ENCODE measurements at regions not wholly inside any gene's neighbourhood (a gene's known extent, or its start where the extent isn't known, plus 50 kb on each side); places are given as distances from the start of the nearest gene placed in this dataset.

- Histone ChIP-seq H3K18ac (ENCODE audit: low read length) (no peak overlapping the region), H3K79me1 (ENCODE audit: low read depth, low read length) (no peaks in the 10 kb centered on the region), H3K14ac (ENCODE audit: low read length) (no peak overlapping the region), H3K4me2 (ENCODE audit: insufficient read depth, low read length, poor library complexity, severe bottlenecking) (no peak overlapping the region), H2BK5ac (ENCODE audit: low read length) (no peak overlapping the region), H3K27me3 (ENCODE audit: control insufficient read depth in 3 of 3, insufficient read depth in 3 of 3, low read depth in 1 of 3, low read length in 3 of 3) (no peaks in the 10 kb centered on the region), H2BK120ac (ENCODE audit: low read depth, low read length) (no peak overlapping the region), H3K36me3 (replicated peaks in 1 of 2; ENCODE audit: control insufficient read depth in 2 of 2, insufficient read depth in 2 of 2, low read length in 2 of 2) (no peaks in the 10 kb centered on the region), H4K91ac (ENCODE audit: low read depth, low read length, poor library complexity) (no peak overlapping the region), H4K8ac (ENCODE audit: low read depth, low read length) (no peak overlapping the region), H3K27ac (replicated peaks; ENCODE audit: low read length) (no peak overlapping the region), H3K4me3 (ENCODE audit: low read length in 2 of 2) (no peak overlapping the region), H2BK12ac (ENCODE audit: low read length) (no peak overlapping the region), H3K9ac (ENCODE audit: low read depth, low read length, poor library complexity) (no peak overlapping the region), H2BK15ac (ENCODE audit: low read length) (no peak overlapping the region), H2AFZ (ENCODE audit: low read length) (no peak overlapping the region), H3K4me1 (ENCODE audit: control insufficient read depth in 2 of 2, insufficient read depth in 1 of 2, low read depth in 1 of 2, low read length in 2 of 2) (peaks cover 0 to 8% of the 10 kb centered on the region in 2 donors), H3K23ac (ENCODE audit: low read depth, low read length, poor library complexity) (no peak overlapping the region), H3K9me3 (replicated peaks in 1 of 2; ENCODE audit: control insufficient read depth in 2 of 2, insufficient read depth in 1 of 2, low read depth in 1 of 2, low read length in 2 of 2) (no peaks in the 10 kb centered on the region), H2AK5ac (ENCODE audit: low read depth, low read length) (no peak overlapping the region), H3K4ac (ENCODE audit: low read length) (no peak overlapping the region)
- DNase-seq (ENCODE audit: low spot score), result no peak
- no CpG with 5 or more reads among the region's 4 CpGs for WGBS, 2 donors (ENCODE audit: extremely low coverage in 2 of 2, insufficient read length in 2 of 2, insufficient replicate concordance in 1 of 2)
These were observed 321.6 kb upstream of the ITGA1 start for GRCh38 chr5:52466113-52466512.

- H2BK15ac ChIP-seq (ENCODE audit: low read length), result no peak overlapping the region
- DNase-seq (ENCODE audit: low spot score), result no peak
- no peak overlapping the region for H2AK5ac ChIP-seq (ENCODE audit: low read depth, low read length)
- no peak overlapping the region for H2BK120ac ChIP-seq (ENCODE audit: low read depth, low read length)
- H3K4me1 ChIP-seq (ENCODE audit: control insufficient read depth in 2 of 2, insufficient read depth in 1 of 2, low read depth in 1 of 2, low read length in 2 of 2), result peaks cover 0 to 8% of the 10 kb centered on the region in 2 donors
- no peak overlapping the region for H3K4ac ChIP-seq (ENCODE audit: low read length)
- no peak overlapping the region for H3K9ac ChIP-seq (ENCODE audit: low read depth, low read length, poor library complexity)
- no peak overlapping the region for H3K14ac ChIP-seq (ENCODE audit: low read length)
- WGBS, 2 donors (ENCODE audit: extremely low coverage in 2 of 2, insufficient read length in 2 of 2, insufficient replicate concordance in 1 of 2), result no CpG with 5 or more reads among the region's 7 CpGs
- no peak overlapping the region for H3K27ac ChIP-seq (replicated peaks; ENCODE audit: low read length)
- no peaks in the 10 kb centered on the region for H3K79me1 ChIP-seq (ENCODE audit: low read depth, low read length)
- no peaks in the 10 kb centered on the region for H3K36me3 ChIP-seq (replicated peaks in 1 of 2; ENCODE audit: control insufficient read depth in 2 of 2, insufficient read depth in 2 of 2, low read length in 2 of 2)
- no peak overlapping the region for H2BK12ac ChIP-seq (ENCODE audit: low read length)
- no peak overlapping the region for H3K4me2 ChIP-seq (ENCODE audit: insufficient read depth, low read length, poor library complexity, severe bottlenecking)
- H4K91ac ChIP-seq (ENCODE audit: low read depth, low read length, poor library complexity), result no peak overlapping the region
- peak overlapping the region; percentile 48 for H2AFZ ChIP-seq (ENCODE audit: low read length)
- no peak overlapping the region for H3K4me3 ChIP-seq (ENCODE audit: low read length in 2 of 2)
- H2BK5ac ChIP-seq (ENCODE audit: low read length), result no peak overlapping the region
- H4K8ac ChIP-seq (ENCODE audit: low read depth, low read length), result no peak overlapping the region
- H3K23ac ChIP-seq (ENCODE audit: low read depth, low read length, poor library complexity), result no peak overlapping the region
- no peaks in the 10 kb centered on the region for H3K27me3 ChIP-seq (ENCODE audit: control insufficient read depth in 3 of 3, insufficient read depth in 3 of 3, low read depth in 1 of 3, low read length in 3 of 3)
- H3K9me3 ChIP-seq (replicated peaks in 1 of 2; ENCODE audit: control insufficient read depth in 2 of 2, insufficient read depth in 1 of 2, low read depth in 1 of 2, low read length in 2 of 2), result no peaks in the 10 kb centered on the region
- H3K18ac ChIP-seq (ENCODE audit: low read length), result no peak overlapping the region
These were observed 320.8 kb upstream of the ITGA1 start for GRCh38 chr5:52466749-52467520.

GRCh38 chr5:52468976-52469375 is 318.7 kb upstream of the ITGA1 start:
- no peak overlapping the region for H3K27ac ChIP-seq (replicated peaks; ENCODE audit: low read length)
- peaks cover 0 to 8% of the 10 kb centered on the region in 2 donors for H3K4me1 ChIP-seq (ENCODE audit: control insufficient read depth in 2 of 2, insufficient read depth in 1 of 2, low read depth in 1 of 2, low read length in 2 of 2)
- no peak for DNase-seq (ENCODE audit: low spot score)
- no peak overlapping the region for H2BK120ac ChIP-seq (ENCODE audit: low read depth, low read length)
- no peaks in the 10 kb centered on the region for H3K27me3 ChIP-seq (ENCODE audit: control insufficient read depth in 3 of 3, insufficient read depth in 3 of 3, low read depth in 1 of 3, low read length in 3 of 3)
- no peaks in the 10 kb centered on the region for H3K9me3 ChIP-seq (replicated peaks in 1 of 2; ENCODE audit: control insufficient read depth in 2 of 2, insufficient read depth in 1 of 2, low read depth in 1 of 2, low read length in 2 of 2)
- H2BK15ac ChIP-seq (ENCODE audit: low read length), result no peak overlapping the region
- H3K18ac ChIP-seq (ENCODE audit: low read length), result no peak overlapping the region
- no peak overlapping the region for H4K8ac ChIP-seq (ENCODE audit: low read depth, low read length)
- no peak overlapping the region for H2BK12ac ChIP-seq (ENCODE audit: low read length)
- no peaks in the 10 kb centered on the region for H3K36me3 ChIP-seq (replicated peaks in 1 of 2; ENCODE audit: control insufficient read depth in 2 of 2, insufficient read depth in 2 of 2, low read length in 2 of 2)
- WGBS, 2 donors (ENCODE audit: extremely low coverage in 2 of 2, insufficient read length in 2 of 2, insufficient replicate concordance in 1 of 2), result no CpG with 5 or more reads among the region's 1 CpG
- no peak overlapping the region for H3K23ac ChIP-seq (ENCODE audit: low read depth, low read length, poor library complexity)
- no peak overlapping the region for H2AFZ ChIP-seq (ENCODE audit: low read length)
- H2BK5ac ChIP-seq (ENCODE audit: low read length), result no peak overlapping the region
- H3K4ac ChIP-seq (ENCODE audit: low read length), result no peak overlapping the region
- H2AK5ac ChIP-seq (ENCODE audit: low read depth, low read length), result no peak overlapping the region
- H3K4me3 ChIP-seq (ENCODE audit: low read length in 2 of 2), result no peak overlapping the region
- H4K91ac ChIP-seq (ENCODE audit: low read depth, low read length, poor library complexity), result no peak overlapping the region
- no peaks in the 10 kb centered on the region for H3K79me1 ChIP-seq (ENCODE audit: low read depth, low read length)
- no peak overlapping the region for H3K14ac ChIP-seq (ENCODE audit: low read length)
- no peak overlapping the region for H3K9ac ChIP-seq (ENCODE audit: low read depth, low read length, poor library complexity)
- H3K4me2 ChIP-seq (ENCODE audit: insufficient read depth, low read length, poor library complexity, severe bottlenecking), result no peak overlapping the region

GRCh38 chr5:52469420-52469819 is 318.3 kb upstream of the ITGA1 start:
- no peak for DNase-seq (ENCODE audit: low spot score)
- Histone ChIP-seq H3K4me1 (ENCODE audit: control insufficient read depth in 2 of 2, insufficient read depth in 1 of 2, low read depth in 1 of 2, low read length in 2 of 2) (peaks cover 0 to 8% of the 10 kb centered on the region in 2 donors), H2BK120ac (ENCODE audit: low read depth, low read length) (no peak overlapping the region), H2BK5ac (ENCODE audit: low read length) (no peak overlapping the region), H3K23ac (ENCODE audit: low read depth, low read length, poor library complexity) (no peak overlapping the region), H2AK5ac (ENCODE audit: low read depth, low read length) (no peak overlapping the region), H3K27me3 (ENCODE audit: control insufficient read depth in 3 of 3, insufficient read depth in 3 of 3, low read depth in 1 of 3, low read length in 3 of 3) (no peaks in the 10 kb centered on the region), H4K8ac (ENCODE audit: low read depth, low read length) (no peak overlapping the region), H2BK12ac (ENCODE audit: low read length) (no peak overlapping the region), H2AFZ (ENCODE audit: low read length) (peak overlapping the region; percentile 79), H3K4ac (ENCODE audit: low read length) (no peak overlapping the region), H3K4me2 (ENCODE audit: insufficient read depth, low read length, poor library complexity, severe bottlenecking) (no peak overlapping the region), H3K79me1 (ENCODE audit: low read depth, low read length) (no peaks in the 10 kb centered on the region), H4K91ac (ENCODE audit: low read depth, low read length, poor library complexity) (no peak overlapping the region), H3K9me3 (replicated peaks in 1 of 2; ENCODE audit: control insufficient read depth in 2 of 2, insufficient read depth in 1 of 2, low read depth in 1 of 2, low read length in 2 of 2) (no peaks in the 10 kb centered on the region), H3K9ac (ENCODE audit: low read depth, low read length, poor library complexity) (no peak overlapping the region), H3K36me3 (replicated peaks in 1 of 2; ENCODE audit: control insufficient read depth in 2 of 2, insufficient read depth in 2 of 2, low read length in 2 of 2) (no peaks in the 10 kb centered on the region), H3K18ac (ENCODE audit: low read length) (no peak overlapping the region), H2BK15ac (ENCODE audit: low read length) (no peak overlapping the region), H3K4me3 (ENCODE audit: low read length in 2 of 2) (no peak overlapping the region), H3K27ac (replicated peaks; ENCODE audit: low read length) (no peak overlapping the region), H3K14ac (ENCODE audit: low read length) (no peak overlapping the region)
- WGBS, 2 donors (ENCODE audit: extremely low coverage in 2 of 2, insufficient read length in 2 of 2, insufficient replicate concordance in 1 of 2), result no CpG with 5 or more reads among the region's 5 CpGs
